Endothelial cell of umbilical vein (primary cell): ENCODE measurements at regions not wholly inside any gene's neighbourhood (a gene's known extent, or its start where the extent isn't known, plus 50 kb on each side); places are given as distances from the start of the nearest gene placed in this dataset.

Source experiments
- BruUV-seq: library from RNA; stranded (reverse); fragments of 400-500 nt; replicated peaks from 2 replicates; lab custom pipeline; 2021; lab: Mats Ljungman, UMichigan
- CTCF ChIA-PET: fragments of 300-600, 350-600 bp; sonication (Branson Sonifier 250); formaldehyde crosslinking; loops from one replicate; lab custom pipeline; 2021; ENCODE audit warnings: antibody characterized with exemption, inconsistent platforms; lab: Charles Lee
- POLR2A ChIA-PET: fragments of 300-600, 350-600 bp; sonication (Branson Sonifier 250); formaldehyde crosslinking; loops from one replicate; lab custom pipeline; 2021; ENCODE audit warnings: antibody characterized with exemption, inconsistent platforms; lab: Charles Lee
- DNase-seq: peaks from one replicate; pipeline ENCODE4 v3.0.0-alpha.2; 2011; ENCODE audit warnings: low read depth, low spot score
- FAIRE-seq: peaks from 2 replicates; lab custom pipeline; 2011; peaks lifted over from hg19 to GRCh38; lab: Jason Lieb, UNC
- H2AFZ ChIP-seq: 2 replicates; pipeline ENCODE4 v1.6.0; 2012; ENCODE audit warnings: low read depth, low read length, control low read depth, inconsistent platforms
- H3K27ac ChIP-seq: 2 replicates; pipeline ENCODE4 v1.5.1; 2011; ENCODE audit warnings: low read depth, mild to moderate bottlenecking, control low read depth, low read length, moderate library complexity; ENCODE audit not compliant: insufficient read depth
- H3K27me3 ChIP-seq, 2 experiments: 2 replicates each; pipeline versions ENCODE4 v1.6.0 to v1.6.1; 2011; ENCODE audit warnings: low read length in 2 of 2, mixed read lengths in 1 of 2; ENCODE audit not compliant: control insufficient read depth in 2 of 2, insufficient read depth in 2 of 2
- H3K36me3 ChIP-seq, 2 experiments: 2 replicates in 1 of 2; 3 replicates in 1 of 2; pipeline ENCODE4 v1.5.1; 2011; ENCODE audit warnings: low read length in 2 of 2, mild to moderate bottlenecking in 1 of 2, moderate library complexity in 1 of 2; ENCODE audit not compliant: control insufficient read depth in 2 of 2, insufficient read depth in 2 of 2; ENCODE audit errors: extremely low read depth in 1 of 2
- H3K4me1 ChIP-seq: 3 replicates; pipeline ENCODE4 v1.5.1; 2011; ENCODE audit warnings: mild to moderate bottlenecking, low read length; ENCODE audit not compliant: control insufficient read depth, insufficient read depth; ENCODE audit errors: extremely low read depth
- H3K4me2 ChIP-seq: 2 replicates; pipeline ENCODE4 v1.6.1; 2011; ENCODE audit warnings: low read length, control low read depth, mixed read lengths; ENCODE audit not compliant: insufficient read depth
- H3K4me3 ChIP-seq, 3 experiments: fragments of 200-600 bp in 1 of 3; sonication (generic), shearing (Covaris generic) in 1 of 3; replicated peaks in 1 of 3; 2 replicates each; pipeline ENCODE4 v1.5.1; 2011 to 2016; ENCODE audit warnings: control low read depth in 3 of 3, low read length in 3 of 3, mild to moderate bottlenecking in 2 of 3, inconsistent platforms in 1 of 3, low read depth in 1 of 3, moderate library complexity in 1 of 3; ENCODE audit not compliant: insufficient read depth in 1 of 3
- H3K79me2 ChIP-seq: 2 replicates; pipeline ENCODE4 v1.6.0; 2012; ENCODE audit warnings: low read length, inconsistent platforms; ENCODE audit not compliant: control insufficient read depth, insufficient read depth
- H3K9ac ChIP-seq: replicated peaks from 2 replicates; pipeline ENCODE3; 2011; ENCODE audit warnings: low read length, control low read depth; ENCODE audit not compliant: insufficient read depth; ENCODE audit errors: extremely low read depth
- H3K9me1 ChIP-seq: replicated peaks from 3 replicates; pipeline ENCODE4 v1.6.0; 2011; ENCODE audit warnings: mild to moderate bottlenecking, low read length; ENCODE audit not compliant: control insufficient read depth, insufficient read depth; ENCODE audit errors: extremely low read depth
- H3K9me3 ChIP-seq: replicated peaks from 2 replicates; pipeline ENCODE4 v1.5.1; 2012; ENCODE audit warnings: low read length, inconsistent platforms; ENCODE audit not compliant: control insufficient read depth, insufficient read depth
- H4K20me1 ChIP-seq: replicated peaks from 2 replicates; pipeline ENCODE3; 2011; ENCODE audit warnings: mild to moderate bottlenecking, low read length; ENCODE audit not compliant: control insufficient read depth, insufficient read depth; ENCODE audit errors: extremely low read depth
- CTCF ChIP-seq, 2 donors: IDR thresholded peaks; 1 replicate in 1 of 2; 2 replicates in 1 of 2; pipeline ENCODE4 v1.5.1; 2011; ENCODE audit warnings: low read length in 2 of 2, mild to moderate bottlenecking in 2 of 2, moderate library complexity in 2 of 2, control low read depth in 1 of 2, inconsistent platforms in 1 of 2, low read depth in 1 of 2; ENCODE audit not compliant: insufficient read depth in 1 of 2; ENCODE audit errors: extremely low read depth in 1 of 2
- EZH2 ChIP-seq: IDR thresholded peaks from 2 replicates; pipeline ENCODE4 v1.6.1; 2012; ENCODE audit warnings: borderline replicate concordance, low read depth, mild to moderate bottlenecking, moderate library complexity, low read length, inconsistent platforms; ENCODE audit not compliant: severe bottlenecking
- FOS ChIP-seq: IDR thresholded peaks from 2 replicates; pipeline ENCODE4 v1.6.1; 2011; ENCODE audit warnings: mild to moderate bottlenecking, low read length, moderate library complexity, borderline replicate concordance; ENCODE audit not compliant: insufficient read depth
- GATA2 ChIP-seq: IDR thresholded peaks from 2 replicates; pipeline ENCODE4 v1.7.0; 2011; ENCODE audit warnings: low read depth, mild to moderate bottlenecking, moderate library complexity, mixed read lengths, low read length; ENCODE audit not compliant: insufficient read length, insufficient read depth
- JUN ChIP-seq: IDR thresholded peaks from 2 replicates; pipeline ENCODE4 v1.6.1; 2011; ENCODE audit warnings: borderline replicate concordance, low read depth; ENCODE audit not compliant: insufficient read length, insufficient read depth
- MYC ChIP-seq: IDR thresholded peaks from one replicate; pipeline ENCODE4 v1.6.1; 2011; ENCODE audit warnings: mild to moderate bottlenecking, low read depth, low read length
- POLR2A ChIP-seq: IDR thresholded peaks from 2 replicates; pipeline ENCODE4 v1.6.1; 2012; ENCODE audit warnings: low read depth, mild to moderate bottlenecking, control low read depth, low read length
- POLR2AphosphoS5 ChIP-seq: IDR thresholded peaks from 2 replicates; pipeline ENCODE4 v1.6.1; 2012; ENCODE audit warnings: low read depth, mild to moderate bottlenecking, control low read depth, low read length, moderate library complexity; ENCODE audit not compliant: insufficient read depth
- dilution Hi-C: fragments of 300-500 bp; cut with MboI; formaldehyde crosslinking; loops from one replicate; pipeline ENCODE4 v1.15.0; 2019; ENCODE audit warnings: low sequenced_read_pairs; ENCODE audit not compliant: extremely low pct_ligation_motif_present
- intact Hi-C: fragments of 100-400 bp; cut with micrococcal nuclease; formaldehyde crosslinking; loops from one replicate; pipeline ENCODE4 v1.10.0; 2022
- TF ChIP-seq, protein P1 (sequence below): IDR thresholded peaks from 2 replicates; pipeline ENCODE4 v1.6.1; 2011; ENCODE audit not compliant: insufficient read depth, insufficient read length

GRCh38 chr6:137269803-137270202 is 50.6 kb upstream of the IFNGR1 start:
- CTCF ChIA-PET, result interaction anchor here (0.6 to 3.3 kb wide), 9 partner anchors 9 to 428 kb away, joined by 3 to 122 read pairs (median 4); no protein-coding TSS in a partner anchor
- Histone ChIP-seq H3K27ac (no peak overlapping the region), H3K27me3 (peaks cover 10 to 12% of the 10 kb centered on the region in 2 experiments), H3K4me1 (no peaks in the 10 kb centered on the region), H3K36me3 (no peaks in the 10 kb centered on the region), H3K9me1 (no peaks in the 10 kb centered on the region), H4K20me1 (no peaks in the 10 kb centered on the region), H3K9ac (no peak overlapping the region), H3K9me3 (no peaks in the 10 kb centered on the region), H3K4me2 (no peak overlapping the region), H2AFZ (no peak overlapping the region), H3K4me3 (no peak overlapping the region), H3K79me2 (no peaks in the 10 kb centered on the region)
- POLR2A ChIA-PET, result no interaction called here
- TF ChIP-seq FOS (no peak), MYC (no peak), POLR2AphosphoS5 (no peak), JUN (no peak), EZH2 (no peak), POLR2A (no peak), CTCF (IDR thresholded peaks at IDR 0.05; ENCODE audit: extremely low read depth in 1 of 2, insufficient read depth in 1 of 2, low read depth in 1 of 2, low read length in 2 of 2) (no peak), GATA2 (no peak)
- TF ChIP-seq, protein P1, sequence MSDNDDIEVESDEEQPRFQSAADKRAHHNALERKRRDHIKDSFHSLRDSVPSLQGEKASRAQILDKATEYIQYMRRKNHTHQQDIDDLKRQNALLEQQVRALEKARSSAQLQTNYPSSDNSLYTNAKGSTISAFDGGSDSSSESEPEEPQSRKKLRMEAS, result no peak
- no TSS peak for BruUV-seq
- dilution Hi-C loops (no loop called here), intact Hi-C loops (loop anchor here (5.0 to 10.0 kb wide), 4 partner anchors 102 to 225 kb away; partner anchors contain the start of gene OLIG3)
- DNase-seq, result no peak
- FAIRE-seq, result no peak
